Gastroesophageal sphincter (tissue), 4 donors: ENCODE measurements at regions not wholly inside any gene's neighbourhood (a gene's known extent, or its start where the extent isn't known, plus 50 kb on each side); places are given as distances from the start of the nearest gene placed in this dataset.
A peak's percentile ranks its signal among the peaks of the same experiment; 100 is the strongest.

Source experiments
- ATAC-seq: fragments of 150-250 bp; one replicate; pipeline ENCODE4 v1.9.1; 2016; ENCODE audit warnings: mild to moderate bottlenecking, moderate library complexity
- H3K27ac ChIP-seq, 4 donors: fragments of 200-600 bp; sonication (generic) in 3 of 4; 1 replicate in 3 of 4; 2 replicates in 1 of 4; pipeline ENCODE4 v1.5.1; 2016 to 2019
- H3K27me3 ChIP-seq: fragments of 200-600 bp; sonication (generic); one replicate; pipeline ENCODE4 v1.5.1; 2019
- H3K36me3 ChIP-seq, 2 donors: fragments of 200-600 bp; sonication (generic); one replicate each; pipeline ENCODE4 v1.5.1; 2019; ENCODE audit warnings: control low read depth in 1 of 2
- H3K4me1 ChIP-seq, 3 donors: fragments of 200-600 bp; sonication (generic); 1 replicate in 2 of 3; 2 replicates in 1 of 3; pipeline ENCODE4 v1.5.1; 2016 to 2019; ENCODE audit warnings: control low read depth in 2 of 3
- H3K4me3 ChIP-seq, 2 donors: fragments of 200-600 bp; sonication (generic); one replicate each; pipeline ENCODE4 v1.5.1; 2019; ENCODE audit warnings: mild to moderate bottlenecking in 1 of 2, moderate library complexity in 1 of 2
- H3K9me3 ChIP-seq, 3 donors: fragments of 200-600 bp; sonication (generic); one replicate each; pipeline ENCODE4 v1.5.1; 2017 to 2019; ENCODE audit warnings: control low read depth in 2 of 3
- CTCF ChIP-seq, 4 experiments: fragments of 200-600 bp in 2 of 4; fragments of 450-650 bp in 2 of 4; sonication (generic) in 1 of 4; IDR thresholded peaks; one replicate each; pipeline ENCODE4 v1.5.1; 2017 to 2019; ENCODE audit warnings: antibody characterized with exemption in 4 of 4, mild to moderate bottlenecking in 2 of 4, moderate library complexity in 2 of 4
- EP300 ChIP-seq: sonication (generic); formaldehyde crosslinking; IDR thresholded peaks from one replicate; pipeline ENCODE4 v1.6.1; 2017; ENCODE audit warnings: antibody characterized with exemption, mild to moderate bottlenecking
- POLR2A ChIP-seq, 2 donors: fragments of 450-650 bp; IDR thresholded peaks; one replicate each; pipeline ENCODE4 v1.6.1; 2017; ENCODE audit warnings: antibody characterized with exemption in 2 of 2, mild to moderate bottlenecking in 2 of 2, moderate library complexity in 1 of 2
- POLR2AphosphoS5 ChIP-seq: sonication (generic); formaldehyde crosslinking; IDR thresholded peaks from one replicate; pipeline ENCODE4 v1.6.1; 2017; ENCODE audit warnings: antibody characterized with exemption
- WGBS, 2 donors: methylation state at CpG; one replicate each; pipeline ENCODE4 v1.1.5; 2018; ENCODE audit warnings: low coverage in 1 of 2; 5-methylcytosine and 5-hydroxymethylcytosine counted together

- H3K27me3 ChIP-seq: peaks cover 92% of the 10 kb centered on the region
- TF ChIP-seq POLR2A (IDR thresholded peaks at IDR 0.05) (no peak), CTCF (IDR thresholded peaks at IDR 0.05) (no peak), POLR2AphosphoS5 (no peak), EP300 (no peak)
- no peak overlapping the region for H3K27ac ChIP-seq
- no peaks in the 10 kb centered on the region for H3K36me3 ChIP-seq
- peaks cover 0 to 8% (median 0%) of the 10 kb centered on the region in 3 donors for H3K9me3 ChIP-seq
- no peak for ATAC-seq
- H3K4me1 ChIP-seq: peaks cover 0 to 16% (median 5%) of the 10 kb centered on the region in 3 donors
- 85 to 86% methylated on average over 9 to 14 of the region's 19 CpGs for WGBS, 2 donors
- H3K4me3 ChIP-seq: no peak overlapping the region
Observed at GRCh38 chr22:49668402-49668801, 159.3 kb downstream of the BRD1 start.

GRCh38 chr22:49667236-49667635 lies 160.4 kb downstream of the BRD1 start:
- Histone ChIP-seq H3K9me3 (peaks cover 0 to 8% (median 0%) of the 10 kb centered on the region in 3 donors), H3K27ac (peak overlapping the region in 2 of 4 donors; percentile 12 to 26), H3K4me1 (peaks cover 0 to 16% (median 5%) of the 10 kb centered on the region in 3 donors), H3K4me3 (peak overlapping the region in 1 of 2 donors; percentile 9), H3K27me3 (peaks cover 93% of the 10 kb centered on the region), H3K36me3 (no peaks in the 10 kb centered on the region)
- 39 to 49% methylated on average over 6 to 7 of the region's 13 CpGs for WGBS, 2 donors
- ATAC-seq: no peak
- TF ChIP-seq POLR2A (IDR thresholded peaks at IDR 0.05) (no peak), CTCF (IDR thresholded peaks at IDR 0.05) (no peak), EP300 (no peak)

GRCh38 chr22:49666146-49666809 lies 161.4 kb downstream of the BRD1 start:
- 80 to 85% methylated on average over 6 to 9 of the region's 11 CpGs for WGBS, 2 donors

GRCh38 chr22:49664891-49665290 lies 162.8 kb downstream of the BRD1 start:
- TF ChIP-seq CTCF (IDR thresholded peaks at IDR 0.05) (no peak), POLR2A (IDR thresholded peaks at IDR 0.05) (no peak), EP300 (no peak), POLR2AphosphoS5 (no peak)
- Histone ChIP-seq H3K27ac (no peak overlapping the region), H3K4me3 (no peak overlapping the region), H3K27me3 (peaks cover 87% of the 10 kb centered on the region), H3K9me3 (peaks cover 0 to 8% (median 0%) of the 10 kb centered on the region in 3 donors), H3K4me1 (peaks cover 0 to under 1% (median 0%) of the 10 kb centered on the region in 3 donors), H3K36me3 (no peaks in the 10 kb centered on the region)
- 40 to 82% methylated on average over 5 to 8 of the region's 18 CpGs for WGBS, 2 donors
- ATAC-seq: no peak

More at GRCh38 chr22:49666146-49666809, 161.4 kb downstream of the BRD1 start:
- no peak for ATAC-seq
- Histone ChIP-seq H3K4me1 (peaks cover 0 to 14% (median 5%) of the 10 kb centered on the region in 3 donors), H3K27ac (peak overlapping the region in 3 of 4 donors; percentile 4 to 17 (median 12)), H3K36me3 (no peaks in the 10 kb centered on the region), H3K4me3 (no peak overlapping the region), H3K9me3 (peaks cover 0 to 8% (median 0%) of the 10 kb centered on the region in 3 donors), H3K27me3 (peaks cover 87% of the 10 kb centered on the region)
- TF ChIP-seq CTCF (IDR thresholded peaks at IDR 0.05) (no peak), EP300 (no peak), POLR2AphosphoS5 (no peak), POLR2A (IDR thresholded peaks at IDR 0.05) (no peak)

GRCh38 chr22:49664371-49664881 lies 163.2 kb downstream of the BRD1 start:
- Histone ChIP-seq H3K9me3 (peaks cover 0 to 6% (median 0%) of the 10 kb centered on the region in 3 donors), H3K4me3 (no peak overlapping the region), H3K27ac (no peak overlapping the region), H3K4me1 (no peaks in the 10 kb centered on the region), H3K27me3 (peaks cover 87% of the 10 kb centered on the region), H3K36me3 (no peaks in the 10 kb centered on the region)
- 100% methylated on average over 1 of the region's 21 CpGs; no CpG with 5 or more reads in 1 of the 2 donors for WGBS, 2 donors
- TF ChIP-seq POLR2A (IDR thresholded peaks at IDR 0.05) (no peak), EP300 (no peak), CTCF (IDR thresholded peaks at IDR 0.05) (no peak), POLR2AphosphoS5 (no peak)
- ATAC-seq: no peak
